HepG2 (cell line): ENCODE measurements at regions not wholly inside any gene's neighbourhood (a gene's known extent, or its start where the extent isn't known, plus 50 kb on each side); places are given as distances from the start of the nearest gene placed in this dataset.

Source experiments
- EP300 ChIP-seq, 3 experiments: sonication (generic) in 1 of 3; formaldehyde crosslinking in 1 of 3; IDR thresholded peaks; 2 replicates each; pipeline versions ENCODE4 v1.5.1 to v1.6.1; 2011 to 2020; ENCODE audit warnings: low read depth in 2 of 3, low read length in 2 of 3, borderline replicate concordance in 1 of 3, improper control_type of control experiment in 1 of 3, mild to moderate bottlenecking in 1 of 3, missing genetic modification reagents in 1 of 3, moderate library complexity in 1 of 3
- FOXC1 ChIP-seq: sonication (generic); formaldehyde crosslinking; IDR thresholded peaks from 2 replicates; pipeline ENCODE4 v1.8.0; 2022; ENCODE audit warnings: mild to moderate bottlenecking, missing genetic modification reagents, borderline replicate concordance
- HDAC2 ChIP-seq: sonication (generic); formaldehyde crosslinking; IDR thresholded peaks from 2 replicates; pipeline ENCODE4 v1.4.0; 2020; ENCODE audit warnings: missing genetic modification reagents
- POLR2A ChIP-seq, 2 experiments: IDR thresholded peaks; 2 replicates each; pipeline ENCODE4 v1.6.1; 2011; ENCODE audit warnings: low read depth in 2 of 2, low read length in 2 of 2, mild to moderate bottlenecking in 1 of 2, moderate library complexity in 1 of 2; ENCODE audit not compliant: insufficient read depth in 1 of 2
- RAD21 ChIP-seq: fragments of 450-650 bp; formaldehyde crosslinking; IDR thresholded peaks from 2 replicates; pipeline ENCODE4 v1.5.0; 2020; ENCODE audit warnings: mild to moderate bottlenecking
- RFX5 ChIP-seq: IDR thresholded peaks from 2 replicates; pipeline ENCODE4 v1.6.1; 2011; ENCODE audit warnings: low read depth, low read length, improper control_type of control experiment
- RXRA ChIP-seq: sonication (generic); formaldehyde crosslinking; IDR thresholded peaks from 2 replicates; pipeline ENCODE4 v1.5.1; 2020; ENCODE audit warnings: missing genetic modification reagents
- SMARCC2 ChIP-seq: fragments of 450-650 bp; IDR thresholded peaks from 2 replicates; pipeline ENCODE4 v1.6.1; 2017; ENCODE audit warnings: antibody characterized with exemption, mild to moderate bottlenecking
- TAF15 ChIP-seq: fragments of 200-400 bp; formaldehyde crosslinking; IDR thresholded peaks from one replicate; pipeline ENCODE4 v1.6.1; 2018; ENCODE audit warnings: mild to moderate bottlenecking, low read depth, low read length; ENCODE audit not compliant: poor library complexity, severe bottlenecking
- XRCC5 ChIP-seq: fragments of 200-400 bp; formaldehyde crosslinking; optimal IDR thresholded peaks from 2 replicates; pipeline ENCODE3; 2017; ENCODE audit warnings: mild to moderate bottlenecking, low read length
- ZNF274 ChIP-seq: sonication (generic); formaldehyde crosslinking; IDR thresholded peaks from 2 replicates; pipeline ENCODE4 v1.5.1; 2020; ENCODE audit warnings: mild to moderate bottlenecking, missing genetic modification reagents
- TF ChIP-seq, protein P1 (sequence below): sonication (generic); formaldehyde crosslinking; IDR thresholded peaks from 2 replicates; pipeline ENCODE4 v1.4.0; 2020; ENCODE audit warnings: mild to moderate bottlenecking, missing genetic modification reagents
- TF ChIP-seq, protein P2 (sequence below): sonication (generic); formaldehyde crosslinking; IDR thresholded peaks from 2 replicates; pipeline ENCODE4 v1.4.0; 2020; ENCODE audit warnings: missing genetic modification reagents
- TF ChIP-seq, protein P3 (sequence below): sonication (generic); formaldehyde crosslinking; IDR thresholded peaks from 2 replicates; pipeline ENCODE4 v1.4.0; 2020; ENCODE audit warnings: missing genetic modification reagents

DNA sequence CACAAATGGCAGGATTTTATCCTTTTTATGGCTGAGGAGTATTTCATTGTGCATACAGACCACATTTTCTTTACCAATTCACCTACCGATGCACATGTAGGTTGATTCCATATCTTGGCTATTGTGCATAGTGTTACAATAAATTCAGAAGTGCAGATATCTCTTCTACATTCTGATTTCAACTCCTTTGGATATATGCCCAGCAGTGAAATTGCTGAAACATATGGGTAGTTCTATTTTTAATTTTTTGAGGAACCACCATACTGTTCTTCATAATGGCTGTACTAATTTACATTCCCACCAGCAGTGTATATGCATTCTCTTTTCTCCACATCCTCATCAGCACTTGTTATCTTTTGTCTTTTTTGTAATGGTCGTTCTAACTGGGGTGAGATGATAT is 1290.3 kb downstream of the XPNPEP1 start:
- TF ChIP-seq TAF15 (no peak), SMARCC2 (no peak), ZNF274 (CRISPR knock-in tag) (no peak), POLR2A (IDR thresholded peaks at IDR 0.05; ENCODE audit: insufficient read depth in 1 of 2, low read depth in 2 of 2, low read length in 2 of 2) (no peak), RFX5 (no peak), RAD21 (CRISPR knock-in tag) (no peak), EP300 (IDR thresholded peaks at IDR 0.05; ENCODE audit: low read depth in 2 of 2, low read length in 2 of 2) (no peak), EP300 (CRISPR knock-in tag; IDR thresholded peaks at IDR 0.05; ENCODE audit: borderline replicate concordance) (no peak), FOXC1 (CRISPR knock-in tag) (no peak), HDAC2 (CRISPR knock-in tag) (no peak), RXRA (CRISPR knock-in tag) (no peak), XRCC5 (no peak)
- TF ChIP-seq, protein P1, sequence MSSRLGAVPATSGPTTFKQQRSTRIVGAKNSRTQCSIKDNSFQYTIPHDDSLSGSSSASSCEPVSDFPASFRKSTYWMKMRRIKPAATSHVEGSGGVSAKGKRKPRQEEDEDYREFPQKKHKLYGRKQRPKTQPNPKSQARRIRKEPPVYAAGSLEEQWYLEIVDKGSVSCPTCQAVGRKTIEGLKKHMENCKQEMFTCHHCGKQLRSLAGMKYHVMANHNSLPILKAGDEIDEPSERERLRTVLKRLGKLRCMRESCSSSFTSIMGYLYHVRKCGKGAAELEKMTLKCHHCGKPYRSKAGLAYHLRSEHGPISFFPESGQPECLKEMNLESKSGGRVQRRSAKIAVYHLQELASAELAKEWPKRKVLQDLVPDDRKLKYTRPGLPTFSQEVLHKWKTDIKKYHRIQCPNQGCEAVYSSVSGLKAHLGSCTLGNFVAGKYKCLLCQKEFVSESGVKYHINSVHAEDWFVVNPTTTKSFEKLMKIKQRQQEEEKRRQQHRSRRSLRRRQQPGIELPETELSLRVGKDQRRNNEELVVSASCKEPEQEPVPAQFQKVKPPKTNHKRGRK = no peak
- TF ChIP-seq, protein P2, sequence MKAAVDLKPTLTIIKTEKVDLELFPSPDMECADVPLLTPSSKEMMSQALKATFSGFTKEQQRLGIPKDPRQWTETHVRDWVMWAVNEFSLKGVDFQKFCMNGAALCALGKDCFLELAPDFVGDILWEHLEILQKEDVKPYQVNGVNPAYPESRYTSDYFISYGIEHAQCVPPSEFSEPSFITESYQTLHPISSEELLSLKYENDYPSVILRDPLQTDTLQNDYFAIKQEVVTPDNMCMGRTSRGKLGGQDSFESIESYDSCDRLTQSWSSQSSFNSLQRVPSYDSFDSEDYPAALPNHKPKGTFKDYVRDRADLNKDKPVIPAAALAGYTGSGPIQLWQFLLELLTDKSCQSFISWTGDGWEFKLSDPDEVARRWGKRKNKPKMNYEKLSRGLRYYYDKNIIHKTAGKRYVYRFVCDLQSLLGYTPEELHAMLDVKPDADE = no peak
- TF ChIP-seq, protein P3, sequence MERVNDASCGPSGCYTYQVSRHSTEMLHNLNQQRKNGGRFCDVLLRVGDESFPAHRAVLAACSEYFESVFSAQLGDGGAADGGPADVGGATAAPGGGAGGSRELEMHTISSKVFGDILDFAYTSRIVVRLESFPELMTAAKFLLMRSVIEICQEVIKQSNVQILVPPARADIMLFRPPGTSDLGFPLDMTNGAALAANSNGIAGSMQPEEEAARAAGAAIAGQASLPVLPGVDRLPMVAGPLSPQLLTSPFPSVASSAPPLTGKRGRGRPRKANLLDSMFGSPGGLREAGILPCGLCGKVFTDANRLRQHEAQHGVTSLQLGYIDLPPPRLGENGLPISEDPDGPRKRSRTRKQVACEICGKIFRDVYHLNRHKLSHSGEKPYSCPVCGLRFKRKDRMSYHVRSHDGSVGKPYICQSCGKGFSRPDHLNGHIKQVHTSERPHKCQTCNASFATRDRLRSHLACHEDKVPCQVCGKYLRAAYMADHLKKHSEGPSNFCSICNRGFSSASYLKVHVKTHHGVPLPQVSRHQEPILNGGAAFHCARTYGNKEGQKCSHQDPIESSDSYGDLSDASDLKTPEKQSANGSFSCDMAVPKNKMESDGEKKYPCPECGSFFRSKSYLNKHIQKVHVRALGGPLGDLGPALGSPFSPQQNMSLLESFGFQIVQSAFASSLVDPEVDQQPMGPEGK (CRISPR knock-in tag) = no peak
